Activated CD8-positive, alpha-beta memory T cell treated with anti-CD3 and anti-CD28 coated beads, Interleukin-2, amount 10 ng/mL, durations not matched to agents 7 days and 5 days (primary cell): ENCODE measurements at regions not wholly inside any gene's neighbourhood (a gene's known extent, or its start where the extent isn't known, plus 50 kb on each side); places are given as distances from the start of the nearest gene placed in this dataset.
"Not testable (repeated sequence)": the region's sequence is repeated elsewhere in the genome, so short reads cannot be mapped to it uniquely, and the experiment has no call there.

Source experiments
- ATAC-seq: fragments of 150-1000 bp; cut with Tn5 transposase; one replicate; pipeline ENCODE4 v1.10.0; 2021; ENCODE audit warnings: moderate library complexity
- CTCF ChIA-PET: fragments of 350-600 bp; sonication (Branson Sonifier 250); formaldehyde crosslinking; loops from one replicate; lab custom pipeline; 2021; ENCODE audit warnings: antibody characterized with exemption; lab: Charles Lee
- DNase-seq: peaks from one replicate; pipeline ENCODE4 v3.0.0-alpha.2; 2020
- H3K27ac Mint-ChIP-seq: one replicate; pipeline ENCODE4 v1.8.0; 2021; ENCODE audit warnings: mild to moderate bottlenecking, mixed read lengths
- H3K27me3 Mint-ChIP-seq: one replicate; pipeline ENCODE4 v1.8.0; 2021; ENCODE audit warnings: mixed read lengths
- H3K36me3 Mint-ChIP-seq: one replicate; pipeline ENCODE4 v1.8.0; 2021; ENCODE audit warnings: mild to moderate bottlenecking, mixed read lengths
- H3K4me1 Mint-ChIP-seq: one replicate; pipeline ENCODE4 v1.8.0; 2021; ENCODE audit warnings: mixed read lengths
- H3K4me3 Mint-ChIP-seq: one replicate; pipeline ENCODE4 v1.8.0; 2021; ENCODE audit warnings: mild to moderate bottlenecking, moderate library complexity, mixed read lengths
- H3K9me3 Mint-ChIP-seq: one replicate; pipeline ENCODE4 v1.8.0; 2022; ENCODE audit warnings: low read depth, mixed read lengths

GRCh38 chr7:149673006-149673405 is 100.4 kb downstream of the ZNF467 start:
- DNase-seq (no peak), ATAC-seq (no peak)
- Mint-ChIP-seq H3K36me3 (no peaks in the 10 kb centered on the region), H3K27me3 (peaks cover 41% of the 10 kb centered on the region), H3K4me1 (peaks cover 3% of the 10 kb centered on the region), H3K4me3 (no peak overlapping the region), H3K27ac (no peak overlapping the region), H3K9me3 (no peaks in the 10 kb centered on the region)
- CTCF ChIA-PET: no interaction called here

- Mint-ChIP-seq H3K4me1 (peaks cover 3% of the 10 kb centered on the region), H3K27me3 (peaks cover 61% of the 10 kb centered on the region), H3K4me3 (no peak overlapping the region), H3K9me3 (no peaks in the 10 kb centered on the region), H3K36me3 (no peaks in the 10 kb centered on the region), H3K27ac (no peak overlapping the region)
- CTCF ChIA-PET: interaction anchor here (0.7 to 2.0 kb wide), 3 partner anchors 44 to 130 kb away, joined by 3 to 12 read pairs (median 6); no protein-coding TSS in a partner anchor
- DNase-seq (no peak), ATAC-seq (no peak)
These were observed 103.1 kb downstream of the ZNF467 start for GRCh38 chr7:149670288-149670687.

GRCh38 chr7:149669121-149669818 is 104.1 kb downstream of the ZNF467 start:
- DNase-seq: no peak
- no peak overlapping the region for H3K27ac Mint-ChIP-seq
- H3K36me3 Mint-ChIP-seq: no peaks in the 10 kb centered on the region
- H3K4me1 Mint-ChIP-seq: peaks cover 3% of the 10 kb centered on the region
- peaks cover 64% of the 10 kb centered on the region for H3K27me3 Mint-ChIP-seq
- no peaks in the 10 kb centered on the region for H3K9me3 Mint-ChIP-seq
- no peak overlapping the region for H3K4me3 Mint-ChIP-seq
- CTCF ChIA-PET: interaction anchor here (0.6 to 0.9 kb wide), 2 partner anchors 73 to 284 kb away, joined by 4 to 6 read pairs; no protein-coding TSS in a partner anchor
- no peak for ATAC-seq

- Mint-ChIP-seq H3K4me3 (no peak overlapping the region), H3K36me3 (no peaks in the 10 kb centered on the region), H3K4me1 (peaks cover 3% of the 10 kb centered on the region), H3K9me3 (no peaks in the 10 kb centered on the region), H3K27ac (no peak overlapping the region), H3K27me3 (peaks cover 71% of the 10 kb centered on the region)
- ATAC-seq (no peak), DNase-seq (no peak)
- CTCF ChIA-PET: interaction anchor here (1.7 kb wide), 1 partner anchor 76 kb away, joined by 4 read pairs; no protein-coding TSS in a partner anchor
These were observed 106.9 kb downstream of the ZNF467 start for GRCh38 chr7:149666360-149666945.

GRCh38 chr7:149665618-149666017 is 107.8 kb downstream of the ZNF467 start:
- not testable (repeated sequence) for H3K4me3 Mint-ChIP-seq, ATAC-seq, H3K9me3 Mint-ChIP-seq, H3K36me3 Mint-ChIP-seq, H3K27ac Mint-ChIP-seq, H3K4me1 Mint-ChIP-seq, DNase-seq
- CTCF ChIA-PET: interaction anchor here (4.1 kb wide), 1 partner anchor 76 kb away, joined by 49 read pairs; no protein-coding TSS in a partner anchor
- peaks cover 70% of the 10 kb centered on the region for H3K27me3 Mint-ChIP-seq

GRCh38 chr7:149664666-149665065 is 108.7 kb downstream of the ZNF467 start:
- CTCF ChIA-PET: interaction anchor here (4.1 kb wide), 1 partner anchor 77 kb away, joined by 49 read pairs; no protein-coding TSS in a partner anchor
- Mint-ChIP-seq H3K4me1 (peaks cover 3% of the 10 kb centered on the region), H3K9me3 (no peaks in the 10 kb centered on the region), H3K27ac (no peak overlapping the region), H3K27me3 (peaks cover 69% of the 10 kb centered on the region), H3K4me3 (no peak overlapping the region), H3K36me3 (no peaks in the 10 kb centered on the region)
- no peak for ATAC-seq
- no peak for DNase-seq

GRCh38 chr7:149664176-149664575 is 109.2 kb downstream of the ZNF467 start:
- H3K9me3 Mint-ChIP-seq: no peaks in the 10 kb centered on the region

GRCh38 chr7:149662591-149663095 is 110.7 kb downstream of the ZNF467 start:
- Mint-ChIP-seq H3K4me3 (no peak overlapping the region), H3K27me3 (peaks cover 72% of the 10 kb centered on the region), H3K9me3 (no peaks in the 10 kb centered on the region), H3K36me3 (no peaks in the 10 kb centered on the region), H3K4me1 (no peaks in the 10 kb centered on the region), H3K27ac (no peak overlapping the region)
- DNase-seq (peak; percentile 75), ATAC-seq (peak; percentile 86)
- CTCF ChIA-PET: interaction anchor here (0.6 to 4.1 kb wide), 18 partner anchors 9 to 144 kb away, joined by 3 to 49 read pairs (median 4); a partner anchor contains a TSS

More at GRCh38 chr7:149664176-149664575, 109.2 kb downstream of the ZNF467 start:
- H3K4me3 Mint-ChIP-seq: no peak overlapping the region
- peaks cover 2% of the 10 kb centered on the region for H3K4me1 Mint-ChIP-seq
- no peaks in the 10 kb centered on the region for H3K36me3 Mint-ChIP-seq
- H3K27me3 Mint-ChIP-seq: peaks cover 71% of the 10 kb centered on the region
- no peak overlapping the region for H3K27ac Mint-ChIP-seq
- CTCF ChIA-PET: interaction anchor here (1.4 to 4.1 kb wide), 2 partner anchors 78 to 107 kb away, joined by 3 to 49 read pairs; no protein-coding TSS in a partner anchor
- no peak for ATAC-seq
- DNase-seq: no peak

- Mint-ChIP-seq H3K27me3 (peaks cover 59% of the 10 kb centered on the region), H3K27ac (no peak overlapping the region), H3K4me3 (no peak overlapping the region), H3K9me3 (peaks cover 13% of the 10 kb centered on the region), H3K36me3 (peaks cover 2% of the 10 kb centered on the region), H3K4me1 (no peaks in the 10 kb centered on the region)
- no peak for ATAC-seq
- CTCF ChIA-PET: no interaction called here
- DNase-seq: no peak
These were observed 117.6 kb downstream of the ZNF467 start for GRCh38 chr7:149655784-149656183.

- no peaks in the 10 kb centered on the region for H3K4me1 Mint-ChIP-seq
These were observed 118.8 kb downstream of the ZNF467 start for GRCh38 chr7:149654588-149654987.

GRCh38 chr7:149650190-149650589 is 123.2 kb downstream of the ZNF467 start:
- ATAC-seq, DNase-seq, CTCF ChIA-PET, H3K36me3 Mint-ChIP-seq, H3K4me3 Mint-ChIP-seq, H3K4me1 Mint-ChIP-seq, H3K27ac Mint-ChIP-seq: not testable (repeated sequence)
- H3K27me3 Mint-ChIP-seq: peaks cover 63% of the 10 kb centered on the region
- H3K9me3 Mint-ChIP-seq: peaks cover 13% of the 10 kb centered on the region

More at GRCh38 chr7:149654588-149654987, 118.8 kb downstream of the ZNF467 start:
- Mint-ChIP-seq H3K36me3 (peaks cover 2% of the 10 kb centered on the region), H3K27me3 (peaks cover 60% of the 10 kb centered on the region), H3K9me3 (peaks cover 13% of the 10 kb centered on the region), H3K27ac (no peak overlapping the region), H3K4me3 (no peak overlapping the region)
- DNase-seq (no peak), ATAC-seq (no peak)
- CTCF ChIA-PET: no interaction called here

GRCh38 chr7:149644754-149645153 is 128.6 kb downstream of the ZNF467 start:
- H3K36me3 Mint-ChIP-seq: no peaks in the 10 kb centered on the region
- no peaks in the 10 kb centered on the region for H3K4me1 Mint-ChIP-seq
- no peaks in the 10 kb centered on the region for H3K9me3 Mint-ChIP-seq
- ATAC-seq: no peak
- peaks cover 28% of the 10 kb centered on the region for H3K27me3 Mint-ChIP-seq
- no peak for DNase-seq
- no peak overlapping the region for H3K27ac Mint-ChIP-seq
- H3K4me3 Mint-ChIP-seq: no peak overlapping the region
- CTCF ChIA-PET: interaction anchor here (1.5 kb wide), 1 partner anchor 20 kb away, joined by 4 read pairs; no protein-coding TSS in a partner anchor

GRCh38 chr7:149642589-149642988 is 130.8 kb downstream of the ZNF467 start:
- Mint-ChIP-seq H3K27ac (no peak overlapping the region), H3K27me3 (peaks cover 24% of the 10 kb centered on the region), H3K9me3 (no peaks in the 10 kb centered on the region), H3K4me3 (no peak overlapping the region), H3K4me1 (no peaks in the 10 kb centered on the region), H3K36me3 (no peaks in the 10 kb centered on the region)
- CTCF ChIA-PET: interaction anchor here (0.6 kb wide), 1 partner anchor 221 kb away, joined by 3 read pairs; no protein-coding TSS in a partner anchor
- ATAC-seq (no peak), DNase-seq (no peak)
